ENCODE measurements at regions not wholly inside any gene's neighbourhood (a gene's known extent, or its start where the extent isn't known, plus 50 kb on each side); places are given as distances from the start of the nearest gene placed in this dataset.

DNA sequence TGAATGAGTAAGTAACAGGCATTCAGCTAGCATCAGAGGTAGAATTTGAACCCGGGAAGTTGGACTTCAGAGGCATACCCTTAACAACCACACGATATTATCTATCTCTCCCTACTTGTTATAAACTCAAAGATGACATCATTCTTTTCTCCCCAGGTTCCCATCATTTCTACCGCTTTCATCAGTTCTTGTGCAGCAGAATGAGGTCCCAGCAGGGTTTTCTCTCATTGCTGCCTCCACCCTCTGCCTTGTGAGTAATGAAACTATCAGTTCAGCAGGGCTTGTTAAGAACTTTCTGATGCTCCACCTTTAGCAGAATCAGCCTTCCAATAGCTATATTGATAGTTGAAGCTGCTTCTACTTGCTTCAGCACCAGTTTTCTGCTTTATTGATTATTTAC lies 487.5 kb upstream of the KCNMB2 start:
- Mint-ChIP-seq H3K9me3 (peaks cover 3% of the 10 kb centered on the region), H3K27me3 (no peaks in the 10 kb centered on the region), H3K36me3 (no peaks in the 10 kb centered on the region), H3K27ac (no peak overlapping the region), H3K4me1 (no peaks in the 10 kb centered on the region), H3K4me3 (no peak overlapping the region)
- no peak for DNase-seq

DNA sequence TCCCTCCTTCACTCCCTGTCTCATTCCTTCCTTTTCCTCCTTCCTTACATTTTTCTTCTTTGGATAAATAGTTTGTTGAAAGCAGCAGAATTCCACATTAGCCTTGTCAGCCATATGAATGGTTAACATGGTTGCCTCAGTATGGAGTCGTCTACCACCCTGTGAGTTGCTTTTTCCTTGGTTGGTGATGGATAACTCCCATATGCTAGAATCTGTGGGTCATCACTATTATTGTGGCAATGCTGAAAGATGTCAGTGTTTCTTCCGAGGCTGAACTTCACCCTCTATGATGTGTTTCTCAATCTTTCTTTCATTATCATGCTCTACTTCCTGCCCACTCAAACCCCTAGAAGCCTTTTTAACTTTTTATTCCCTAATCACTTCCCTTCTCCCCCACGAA lies 481.8 kb upstream of the KCNMB2 start:
- H3K4me1 Mint-ChIP-seq: peaks cover 11% of the 10 kb centered on the region

GRCh38 chr3:178055939-178056338 lies 480.3 kb upstream of the KCNMB2 start:
- no peak overlapping the region for H3K4me3 Mint-ChIP-seq
- H3K4me1 Mint-ChIP-seq: peaks cover 11% of the 10 kb centered on the region
- no peaks in the 10 kb centered on the region for H3K36me3 Mint-ChIP-seq
- H3K27ac Mint-ChIP-seq: no peak overlapping the region
- no peak for DNase-seq
- H3K27me3 Mint-ChIP-seq: no peaks in the 10 kb centered on the region
- peaks cover 2% of the 10 kb centered on the region for H3K9me3 Mint-ChIP-seq

More for the DNA sequence above, 481.8 kb upstream of the KCNMB2 start:
- Mint-ChIP-seq H3K9me3 (peaks cover 2% of the 10 kb centered on the region), H3K27ac (no peak overlapping the region), H3K4me3 (no peak overlapping the region), H3K27me3 (no peaks in the 10 kb centered on the region), H3K36me3 (no peaks in the 10 kb centered on the region)
- DNase-seq: no peak

- Mint-ChIP-seq H3K27ac (no peak overlapping the region), H3K9me3 (peaks cover 2% of the 10 kb centered on the region), H3K4me1 (peaks cover 11% of the 10 kb centered on the region)
These were observed 479.4 kb upstream of the KCNMB2 start for GRCh38 chr3:178056868-178057267.

DNA sequence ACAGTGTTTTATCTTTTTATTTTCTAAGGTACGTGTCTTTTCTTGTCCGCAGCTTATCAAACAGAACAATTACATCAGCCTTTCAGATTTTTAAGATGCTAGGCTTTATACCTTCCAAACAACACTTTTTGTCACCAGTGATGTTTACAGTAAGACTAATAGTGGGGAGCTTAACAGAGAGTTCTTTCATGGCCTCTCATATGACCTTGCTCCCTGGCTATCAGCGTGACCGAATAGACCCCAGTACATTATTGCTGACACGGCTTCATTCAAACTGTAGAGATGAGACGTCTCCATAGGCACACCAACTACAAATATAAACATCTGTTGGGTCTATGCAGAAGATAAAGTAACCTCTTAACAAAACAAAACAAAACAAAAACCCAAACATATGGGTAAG lies 477.6 kb upstream of the KCNMB2 start:
- Mint-ChIP-seq H3K27ac (no peak overlapping the region), H3K27me3 (no peaks in the 10 kb centered on the region), H3K36me3 (no peaks in the 10 kb centered on the region), H3K9me3 (peaks cover 2% of the 10 kb centered on the region), H3K4me1 (peaks cover 11% of the 10 kb centered on the region), H3K4me3 (no peak overlapping the region)
- DNase-seq: no peak

More at GRCh38 chr3:178056868-178057267, 479.4 kb upstream of the KCNMB2 start:
- Mint-ChIP-seq H3K27me3 (no peaks in the 10 kb centered on the region), H3K36me3 (no peaks in the 10 kb centered on the region), H3K4me3 (no peak overlapping the region)
- no peak for DNase-seq

DNA sequence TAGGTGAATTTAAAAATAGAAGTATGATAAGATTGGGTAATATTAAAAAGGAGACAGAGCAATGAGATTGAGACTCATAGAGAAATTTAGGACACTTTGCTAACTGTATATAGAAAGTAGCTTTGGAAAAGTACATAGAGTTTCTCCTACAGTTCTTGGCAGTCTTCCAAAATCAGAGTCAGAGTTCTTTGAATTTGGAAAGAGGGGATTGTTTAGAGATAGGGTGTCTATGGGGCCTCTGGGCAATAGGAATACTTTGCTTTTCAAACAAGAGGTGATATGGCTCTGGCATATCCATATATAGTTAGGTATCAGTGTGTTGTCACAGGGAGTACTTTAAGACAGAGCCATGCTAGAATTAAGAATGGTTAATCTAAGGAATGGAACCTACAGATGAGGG lies 477.1 kb upstream of the KCNMB2 start:
- H3K9me3 Mint-ChIP-seq: peaks cover 2% of the 10 kb centered on the region
- DNase-seq: no peak
- H3K27me3 Mint-ChIP-seq: no peaks in the 10 kb centered on the region

GRCh38 chr3:178059836-178060235 lies 476.4 kb upstream of the KCNMB2 start:
- Mint-ChIP-seq H3K27me3 (no peaks in the 10 kb centered on the region), H3K4me1 (peaks cover 3% of the 10 kb centered on the region), H3K27ac (no peak overlapping the region), H3K4me3 (no peak overlapping the region), H3K36me3 (no peaks in the 10 kb centered on the region), H3K9me3 (peaks cover 2% of the 10 kb centered on the region)
- DNase-seq: no peak

More for the DNA sequence above, 477.1 kb upstream of the KCNMB2 start:
- H3K27ac Mint-ChIP-seq: no peak overlapping the region
- no peaks in the 10 kb centered on the region for H3K36me3 Mint-ChIP-seq
- H3K4me3 Mint-ChIP-seq: no peak overlapping the region
- peaks cover 9% of the 10 kb centered on the region for H3K4me1 Mint-ChIP-seq

DNA sequence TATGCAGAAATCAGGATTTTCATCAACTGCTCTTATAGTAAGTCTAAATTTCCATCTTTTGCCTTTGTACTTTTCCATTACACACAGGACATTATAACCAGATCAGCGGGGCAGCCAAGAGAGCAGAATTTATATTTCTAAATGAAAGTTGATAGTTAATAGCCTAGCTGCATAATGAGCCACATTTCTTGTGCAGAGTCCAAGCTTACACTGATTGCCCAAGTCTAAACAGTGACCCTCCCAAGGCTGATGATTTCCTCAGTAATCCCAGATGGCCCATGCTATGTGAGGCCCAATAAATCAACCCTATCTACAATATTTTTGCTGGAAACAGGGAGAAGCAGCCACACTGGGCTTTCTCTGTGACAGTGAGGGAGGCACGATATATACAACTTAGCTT lies 475.8 kb upstream of the KCNMB2 start:
- Mint-ChIP-seq H3K36me3 (no peaks in the 10 kb centered on the region), H3K27ac (no peak overlapping the region), H3K27me3 (no peaks in the 10 kb centered on the region), H3K4me1 (peaks cover 2% of the 10 kb centered on the region), H3K4me3 (no peak overlapping the region), H3K9me3 (peaks cover 2% of the 10 kb centered on the region)
- no peak for DNase-seq

DNA sequence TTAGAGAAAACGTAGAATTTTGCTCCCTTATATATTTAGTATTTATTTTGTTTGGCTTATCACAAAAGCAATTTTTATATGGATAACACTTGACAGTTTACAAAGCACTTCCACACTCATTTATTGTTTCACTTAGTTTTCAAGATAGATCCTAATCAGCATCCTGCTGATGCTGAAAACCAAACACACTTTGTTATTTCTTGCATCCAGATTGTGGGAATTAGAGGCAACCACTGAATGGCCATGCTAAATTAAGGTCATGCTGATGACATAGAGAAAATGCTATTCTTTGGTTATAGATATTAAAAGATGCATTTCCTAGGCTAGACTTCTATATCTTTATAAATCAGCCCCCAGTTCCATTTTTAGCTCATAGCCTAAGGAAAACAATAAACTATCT lies 474.1 kb upstream of the KCNMB2 start:
- Mint-ChIP-seq H3K27me3 (no peaks in the 10 kb centered on the region), H3K9me3 (no peaks in the 10 kb centered on the region), H3K4me3 (no peak overlapping the region), H3K4me1 (no peaks in the 10 kb centered on the region), H3K27ac (no peak overlapping the region), H3K36me3 (no peaks in the 10 kb centered on the region)
- DNase-seq: no peak

DNA sequence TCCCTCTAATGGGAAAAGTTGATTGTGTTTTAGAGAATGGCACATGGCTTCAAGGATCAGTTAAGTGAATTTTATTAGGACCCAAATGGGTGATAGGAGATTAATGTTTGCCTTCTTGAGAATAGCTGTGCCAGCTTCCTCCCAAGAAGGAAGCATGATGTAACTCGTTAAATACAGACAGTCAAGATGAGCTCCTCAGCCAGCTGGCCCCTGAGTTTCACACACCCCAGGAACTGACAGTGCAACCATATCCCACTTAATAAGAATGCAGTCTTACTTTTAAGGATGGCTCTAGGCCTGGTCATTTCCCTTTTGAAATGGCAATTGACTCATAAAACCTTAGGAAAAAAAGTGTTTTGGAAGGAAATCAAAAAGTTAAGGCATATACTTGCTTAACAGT lies 472.8 kb upstream of the KCNMB2 start:
- Mint-ChIP-seq H3K4me3 (no peak overlapping the region), H3K9me3 (no peaks in the 10 kb centered on the region), H3K4me1 (no peaks in the 10 kb centered on the region), H3K36me3 (no peaks in the 10 kb centered on the region), H3K27ac (no peak overlapping the region), H3K27me3 (no peaks in the 10 kb centered on the region)
- no peak for DNase-seq

- Mint-ChIP-seq H3K4me3 (no peak overlapping the region), H3K4me1 (peaks cover 2% of the 10 kb centered on the region), H3K27ac (no peak overlapping the region), H3K36me3 (no peaks in the 10 kb centered on the region), H3K9me3 (no peaks in the 10 kb centered on the region), H3K27me3 (no peaks in the 10 kb centered on the region)
- DNase-seq: no peak
These were observed 468.5 kb upstream of the KCNMB2 start for GRCh38 chr3:178067721-178068120.

- Mint-ChIP-seq H3K4me3 (no peak overlapping the region), H3K27me3 (no peaks in the 10 kb centered on the region), H3K36me3 (no peaks in the 10 kb centered on the region), H3K9me3 (no peaks in the 10 kb centered on the region), H3K27ac (no peak overlapping the region), H3K4me1 (peaks cover 8% of the 10 kb centered on the region)
- no peak for DNase-seq
These were observed 463.6 kb upstream of the KCNMB2 start for GRCh38 chr3:178072391-178073305.

GRCh38 chr3:178073366-178073765 lies 462.9 kb upstream of the KCNMB2 start:
- DNase-seq: no peak
- Mint-ChIP-seq H3K9me3 (no peaks in the 10 kb centered on the region), H3K4me1 (peaks cover 8% of the 10 kb centered on the region), H3K27me3 (no peaks in the 10 kb centered on the region), H3K4me3 (no peak overlapping the region), H3K27ac (no peak overlapping the region), H3K36me3 (no peaks in the 10 kb centered on the region)

GRCh38 chr3:178075344-178075743 lies 460.9 kb upstream of the KCNMB2 start:
- H3K4me3 Mint-ChIP-seq: no peak overlapping the region
- peaks cover 13% of the 10 kb centered on the region for H3K4me1 Mint-ChIP-seq

GRCh38 chr3:178078953-178079352 lies 457.3 kb upstream of the KCNMB2 start:
- Mint-ChIP-seq H3K27me3 (no peaks in the 10 kb centered on the region), H3K4me1 (peaks cover 22% of the 10 kb centered on the region), H3K27ac (no peak overlapping the region), H3K36me3 (peaks cover 3% of the 10 kb centered on the region), H3K4me3 (no peak overlapping the region), H3K9me3 (no peaks in the 10 kb centered on the region)
- DNase-seq: no peak

More at GRCh38 chr3:178075344-178075743, 460.9 kb upstream of the KCNMB2 start:
- Mint-ChIP-seq H3K9me3 (no peaks in the 10 kb centered on the region), H3K27me3 (no peaks in the 10 kb centered on the region), H3K36me3 (no peaks in the 10 kb centered on the region), H3K27ac (no peak overlapping the region)
- no peak for DNase-seq

- H3K4me1 Mint-ChIP-seq: peaks cover 30% of the 10 kb centered on the region
- H3K27me3 Mint-ChIP-seq: no peaks in the 10 kb centered on the region
- no peak overlapping the region for H3K4me3 Mint-ChIP-seq
- no peaks in the 10 kb centered on the region for H3K9me3 Mint-ChIP-seq
- peak; percentile 5 for DNase-seq
- H3K36me3 Mint-ChIP-seq: peaks cover 3% of the 10 kb centered on the region
- H3K27ac Mint-ChIP-seq: no peak overlapping the region
These were observed 456.3 kb upstream of the KCNMB2 start for GRCh38 chr3:178079966-178080365.
